Fibroblast of villous mesenchyme (primary cell): ENCODE measurements at regions not wholly inside any gene's neighbourhood (a gene's known extent, or its start where the extent isn't known, plus 50 kb on each side); places are given as distances from the start of the nearest gene placed in this dataset.

Experiments used
- DNase-seq: peaks from one replicate; pipeline ENCODE4 v3.0.0-alpha.2; 2010; ENCODE audit warnings: low read depth
- H3K4me3 ChIP-seq: 2 replicates; pipeline ENCODE4 v1.5.1; 2011; ENCODE audit warnings: low read depth, mild to moderate bottlenecking, low read length
- CTCF ChIP-seq: IDR thresholded peaks from 2 replicates; pipeline ENCODE4 v1.5.1; 2012; ENCODE audit warnings: low read depth, mild to moderate bottlenecking, low read length; ENCODE audit not compliant: insufficient read depth

DNA sequence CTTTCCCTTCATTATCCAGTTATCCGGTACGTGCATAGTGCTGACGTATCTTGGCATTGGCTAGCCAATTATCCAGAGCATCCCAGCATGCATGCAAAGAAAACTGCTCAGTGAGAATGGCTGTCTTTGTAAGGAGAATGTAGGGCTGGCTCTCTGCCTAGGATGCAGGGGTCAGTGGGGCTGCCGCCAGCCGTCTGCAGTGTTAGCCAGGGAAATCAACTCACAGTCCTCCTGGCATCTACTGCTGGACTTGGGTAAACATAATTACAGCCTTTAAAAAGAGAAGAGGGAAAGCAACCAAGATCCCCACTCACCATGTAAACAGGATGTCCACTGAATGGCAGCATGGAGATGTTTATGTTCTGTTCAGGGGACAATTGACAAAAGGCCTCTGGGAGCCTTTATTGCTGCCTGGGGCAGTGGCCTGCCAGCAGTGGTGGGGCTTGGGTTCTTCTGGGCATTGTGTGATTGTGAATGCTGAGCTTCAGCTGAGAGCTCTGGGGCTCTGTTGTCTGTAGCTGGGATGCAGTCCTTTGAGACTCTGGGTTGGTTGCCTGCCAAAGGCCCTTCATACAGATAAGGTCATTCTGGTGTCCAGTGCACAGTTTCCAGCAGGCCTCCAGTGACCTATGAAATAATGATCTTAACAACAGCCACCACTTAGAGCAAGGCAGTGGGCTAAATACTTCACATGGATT, 121.8 kb downstream of the TBC1D30 start:
- TF ChIP-seq CTCF = no peak
- DNase-seq = no peak
- H3K4me3 ChIP-seq = no peak overlapping the region

GRCh38 chr12:64950711-64951298, 126.4 kb downstream of the TBC1D30 start:
- DNase-seq = no peak
- no peak overlapping the region for H3K4me3 ChIP-seq
- TF ChIP-seq CTCF = no peak

DNA sequence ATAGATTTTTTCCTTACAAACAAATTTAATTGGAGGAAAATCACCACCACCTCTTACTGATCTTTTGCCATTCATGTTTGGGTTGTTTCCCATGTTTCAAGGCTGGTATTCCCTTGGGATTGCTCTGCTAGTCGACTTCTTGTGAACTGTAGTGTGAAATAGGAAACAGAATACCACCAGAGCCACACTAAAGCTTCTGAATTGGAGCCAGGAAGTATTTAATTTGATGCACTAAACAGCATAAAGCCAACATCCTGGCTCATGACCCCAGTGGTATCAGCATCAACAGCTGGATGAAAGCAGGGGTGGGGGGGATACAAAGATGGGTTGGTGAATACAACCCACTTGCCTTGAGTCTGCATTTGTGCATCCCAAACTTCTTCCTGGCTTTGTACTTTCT, 127.5 kb downstream of the TBC1D30 start:
- no peak for TF ChIP-seq CTCF
- DNase-seq = no peak

DNA sequence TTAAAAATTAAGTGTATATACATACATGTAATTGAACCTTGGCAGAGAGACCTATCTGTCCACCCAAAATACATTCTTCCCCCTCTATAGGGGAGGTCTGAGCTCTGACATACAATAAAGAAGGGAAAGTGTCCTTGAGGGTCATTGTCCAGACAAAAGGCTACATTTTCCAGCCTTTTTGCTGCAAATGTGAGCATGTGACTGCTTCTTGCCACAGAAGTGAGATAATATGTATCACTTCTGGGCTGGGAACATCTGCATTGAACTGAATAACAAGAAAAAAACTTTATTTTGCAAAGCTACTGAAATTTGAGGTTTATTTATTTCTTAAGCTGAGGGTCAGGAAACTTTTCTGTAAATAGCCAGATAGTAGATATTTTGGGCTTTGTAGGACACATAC, 131.3 kb downstream of the TBC1D30 start:
- no peak overlapping the region for H3K4me3 ChIP-seq
- no peak for DNase-seq
- no peak for TF ChIP-seq CTCF

More for the DNA sequence above, 127.5 kb downstream of the TBC1D30 start:
- H3K4me3 ChIP-seq = no peak overlapping the region

GRCh38 chr12:64965920-64966319, 141.5 kb downstream of the TBC1D30 start:
- no peak for TF ChIP-seq CTCF
- H3K4me3 ChIP-seq = no peak overlapping the region
- DNase-seq = no peak

GRCh38 chr12:64968989-64969819, 144.8 kb downstream of the TBC1D30 start:
- DNase-seq = peak; percentile 16
- no peak for TF ChIP-seq CTCF
- no peak overlapping the region for H3K4me3 ChIP-seq
